Lower leg skin (tissue), 4 donors: ENCODE measurements at regions not wholly inside any gene's neighbourhood (a gene's known extent, or its start where the extent isn't known, plus 50 kb on each side); places are given as distances from the start of the nearest gene placed in this dataset.

ENCODE experiments used
- DNase-seq, 2 donors: peaks; one replicate each; pipeline ENCODE4 v3.0.0-alpha.2; 2019; ENCODE audit warnings: low spot score in 2 of 2
- H3K4me3 ChIP-seq: fragments of 200-600 bp; sonication (generic); 2 replicates; pipeline ENCODE4 v1.5.1; 2017; ENCODE audit warnings: mild to moderate bottlenecking, low read depth; ENCODE audit not compliant: poor library complexity, severe bottlenecking
- POLR2A ChIP-seq, 2 donors: fragments of 450-650 bp; IDR thresholded peaks; one replicate each; pipeline ENCODE4 v1.6.1; 2016 to 2017; ENCODE audit warnings: antibody characterized with exemption in 2 of 2, mild to moderate bottlenecking in 1 of 2, moderate library complexity in 1 of 2
- WGBS, 2 donors: methylation state at CpG; one replicate each; pipeline ENCODE4 v1.1.5; 2018; 5-methylcytosine and 5-hydroxymethylcytosine counted together
- intact Hi-C: fragments of 100-400 bp; cut with DNase I; formaldehyde crosslinking; loops from one replicate; pipeline ENCODE4 v1.15.0; 2023; ENCODE audit warnings: low total_unique reads
- TF ChIP-seq, protein P1 (sequence below), 3 donors: fragments of 450-650 bp; IDR thresholded peaks; one replicate each; pipeline ENCODE4 v1.5.1; 2016; ENCODE audit warnings: antibody characterized with exemption in 3 of 3, mild to moderate bottlenecking in 3 of 3, moderate library complexity in 2 of 3

DNA sequence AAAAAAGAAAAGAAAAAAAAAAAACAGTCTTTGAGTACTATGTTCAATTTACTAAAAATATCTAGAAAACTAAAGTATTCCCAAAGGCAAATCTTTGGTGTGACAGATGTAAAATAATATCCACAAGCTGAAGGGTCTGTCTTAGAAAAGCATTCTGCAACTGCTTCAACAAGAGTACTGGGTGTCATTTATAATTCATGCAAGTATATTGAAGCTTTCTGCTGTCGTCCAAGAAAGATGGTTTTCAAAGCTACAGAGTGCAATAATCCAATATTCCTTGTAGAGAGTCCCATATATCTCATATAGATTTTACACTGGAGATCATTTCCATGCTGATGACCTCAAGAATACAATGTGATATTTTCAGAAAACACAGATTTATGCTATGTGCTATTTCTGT lies 90.9 kb upstream of the SUCLG2 start:
- intact Hi-C loops: no loop called here
- no peak overlapping the region for H3K4me3 ChIP-seq
- TF ChIP-seq, protein P1, sequence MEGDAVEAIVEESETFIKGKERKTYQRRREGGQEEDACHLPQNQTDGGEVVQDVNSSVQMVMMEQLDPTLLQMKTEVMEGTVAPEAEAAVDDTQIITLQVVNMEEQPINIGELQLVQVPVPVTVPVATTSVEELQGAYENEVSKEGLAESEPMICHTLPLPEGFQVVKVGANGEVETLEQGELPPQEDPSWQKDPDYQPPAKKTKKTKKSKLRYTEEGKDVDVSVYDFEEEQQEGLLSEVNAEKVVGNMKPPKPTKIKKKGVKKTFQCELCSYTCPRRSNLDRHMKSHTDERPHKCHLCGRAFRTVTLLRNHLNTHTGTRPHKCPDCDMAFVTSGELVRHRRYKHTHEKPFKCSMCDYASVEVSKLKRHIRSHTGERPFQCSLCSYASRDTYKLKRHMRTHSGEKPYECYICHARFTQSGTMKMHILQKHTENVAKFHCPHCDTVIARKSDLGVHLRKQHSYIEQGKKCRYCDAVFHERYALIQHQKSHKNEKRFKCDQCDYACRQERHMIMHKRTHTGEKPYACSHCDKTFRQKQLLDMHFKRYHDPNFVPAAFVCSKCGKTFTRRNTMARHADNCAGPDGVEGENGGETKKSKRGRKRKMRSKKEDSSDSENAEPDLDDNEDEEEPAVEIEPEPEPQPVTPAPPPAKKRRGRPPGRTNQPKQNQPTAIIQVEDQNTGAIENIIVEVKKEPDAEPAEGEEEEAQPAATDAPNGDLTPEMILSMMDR (IDR thresholded peaks at IDR 0.05): no peak
- no peak for TF ChIP-seq POLR2A (IDR thresholded peaks at IDR 0.05)
- no peak for DNase-seq
- WGBS, 2 donors: 42 to 45% methylated on average over 1 of the region's 1 CpG

DNA sequence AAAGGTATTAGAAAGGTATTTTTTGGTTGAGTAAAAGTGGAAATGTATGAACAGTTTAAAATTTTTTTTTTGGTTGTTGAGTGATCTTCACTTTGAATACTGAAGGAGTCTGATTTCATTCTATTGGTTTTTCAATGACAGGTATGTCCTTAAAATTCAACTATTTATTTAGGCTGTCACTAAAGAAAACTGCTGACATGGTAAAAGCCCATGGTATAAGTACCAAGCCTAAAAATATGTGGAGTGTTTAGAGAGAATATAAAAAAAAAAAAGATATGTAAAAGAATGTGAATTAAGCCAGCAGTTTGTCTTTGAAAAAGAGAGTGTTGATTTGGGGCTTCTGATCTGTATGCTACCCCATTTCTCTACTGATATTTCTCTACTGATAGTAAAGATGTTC lies 90.3 kb upstream of the SUCLG2 start:
- no peak for DNase-seq
- intact Hi-C loops: no loop called here
- TF ChIP-seq, protein P1 (IDR thresholded peaks at IDR 0.05): no peak
- TF ChIP-seq POLR2A (IDR thresholded peaks at IDR 0.05): no peak

DNA sequence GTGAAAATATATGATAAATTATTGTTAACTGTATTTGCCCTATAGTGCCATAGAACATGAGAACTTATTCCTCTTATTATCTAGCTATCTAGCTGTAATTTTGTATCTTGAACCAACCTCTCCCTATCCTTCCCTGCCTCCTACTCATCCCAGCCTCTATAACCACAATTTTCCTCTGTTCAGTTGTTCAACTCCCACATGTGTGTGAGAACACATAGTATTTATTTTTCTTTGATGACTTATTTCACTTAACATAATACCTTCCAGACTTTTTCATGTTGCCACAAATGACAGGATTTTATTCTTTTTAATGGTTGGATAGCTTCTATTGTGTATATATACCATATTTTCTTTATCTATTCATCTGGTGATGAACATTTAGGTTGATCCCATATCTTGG lies 85.4 kb upstream of the SUCLG2 start:
- TF ChIP-seq POLR2A (IDR thresholded peaks at IDR 0.05): no peak
- TF ChIP-seq, protein P1 (IDR thresholded peaks at IDR 0.05): no peak
- intact Hi-C loops: no loop called here
- no peak for DNase-seq
- H3K4me3 ChIP-seq: no peak overlapping the region

More for the DNA sequence above, 90.3 kb upstream of the SUCLG2 start:
- no peak overlapping the region for H3K4me3 ChIP-seq

DNA sequence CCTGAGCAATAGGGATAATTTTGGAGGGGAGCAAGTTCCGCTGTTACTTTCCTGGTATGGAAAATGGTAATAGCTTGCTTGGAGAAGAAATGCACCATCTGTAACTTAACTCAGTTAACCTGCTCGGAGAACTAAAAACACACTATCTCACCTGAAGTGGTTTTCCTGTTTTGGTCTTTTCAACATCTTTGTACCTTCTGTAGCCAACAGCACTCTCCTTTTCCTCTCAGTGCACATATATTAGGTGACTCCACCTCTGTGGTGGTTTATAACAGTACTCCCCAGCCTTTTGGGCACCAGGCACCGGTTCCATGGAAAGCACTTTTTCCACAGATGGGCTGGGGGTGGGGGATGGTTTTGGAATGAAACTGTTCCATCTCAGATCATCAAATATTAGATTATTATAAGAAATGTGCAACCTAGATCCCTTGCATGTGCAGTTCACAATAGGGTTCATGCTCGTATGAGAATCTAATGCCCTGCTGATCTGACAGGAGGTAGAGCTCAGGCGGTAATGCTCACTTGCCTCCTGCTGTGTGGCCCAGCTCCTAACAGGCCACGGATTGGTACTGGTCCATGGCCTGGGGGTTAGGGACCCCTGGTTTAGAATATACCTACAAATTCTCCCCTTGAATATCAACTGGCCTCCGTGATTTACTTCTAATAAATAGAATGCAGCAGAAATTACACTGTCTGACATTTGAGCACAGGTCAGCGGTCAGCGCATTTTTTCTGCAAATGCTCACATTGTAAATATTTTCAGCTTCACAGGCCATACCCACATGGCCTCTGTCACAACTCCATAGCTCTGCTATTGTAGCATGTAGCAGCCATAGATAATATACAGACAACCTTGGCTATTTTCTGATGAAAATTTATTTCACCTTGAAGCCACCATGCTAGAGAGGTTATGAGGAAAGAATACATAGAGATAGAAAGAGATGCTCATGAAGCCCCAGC lies 83.8 kb upstream of the SUCLG2 start:
- 82 to 88% methylated on average over 9 of the region's 9 CpGs for WGBS, 2 donors
- intact Hi-C loops: no loop called here
- DNase-seq: no peak
- no peak overlapping the region for H3K4me3 ChIP-seq
- TF ChIP-seq POLR2A (IDR thresholded peaks at IDR 0.05): no peak
- TF ChIP-seq, protein P1 (IDR thresholded peaks at IDR 0.05): no peak

DNA sequence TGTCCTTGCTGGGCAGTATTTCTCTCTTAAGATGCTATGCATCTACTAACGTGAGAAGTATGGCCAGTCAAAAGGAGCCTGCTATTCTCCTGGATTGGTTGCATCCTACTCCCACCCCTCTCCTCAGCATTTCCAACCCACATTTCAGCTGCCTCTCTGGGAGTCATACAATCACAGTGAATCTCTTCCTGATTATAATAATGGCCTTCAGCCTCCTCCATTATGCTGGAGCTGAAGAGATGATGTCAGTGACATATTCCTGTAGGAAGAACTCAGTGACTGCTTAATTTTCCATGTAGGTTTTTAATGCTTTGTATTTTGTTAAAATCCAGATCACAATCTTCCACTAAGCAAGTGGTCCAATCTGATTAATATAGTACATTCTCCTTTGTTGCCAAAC lies 82.7 kb upstream of the SUCLG2 start:
- TF ChIP-seq, protein P1 (IDR thresholded peaks at IDR 0.05): no peak
- TF ChIP-seq POLR2A (IDR thresholded peaks at IDR 0.05): no peak
- 84 to 85% methylated on average over 1 of the region's 1 CpG for WGBS, 2 donors
- DNase-seq: no peak
- intact Hi-C loops: no loop called here
- no peak overlapping the region for H3K4me3 ChIP-seq
